ENCODE measurements at regions not wholly inside any gene's neighbourhood (a gene's known extent, or its start where the extent isn't known, plus 50 kb on each side); places are given as distances from the start of the nearest gene placed in this dataset.

GRCh38 chr15:52963865-52964264 is 173.7 kb upstream of the ONECUT1 start:
- TF ChIP-seq CTCF (IDR thresholded peaks at IDR 0.05; ENCODE audit: insufficient read depth, low read length, poor library complexity, severe bottlenecking) (no peak), EZH2phosphoT487 (conservative IDR thresholded peaks at IDR 0.05; ENCODE audit: low read length) (no peak)

Measured in SU-DHL-6 (cell line).